ENCODE measurements at regions not wholly inside any gene's neighbourhood (a gene's known extent, or its start where the extent isn't known, plus 50 kb on each side); places are given as distances from the start of the nearest gene placed in this dataset.

- Histone ChIP-seq H3K27me3 (ENCODE audit: control insufficient read depth in 3 of 3, insufficient read depth in 3 of 3, low read length in 2 of 3) (no peaks in the 10 kb centered on the region), H3K9ac (ENCODE audit: insufficient read depth in 1 of 2, low read length in 2 of 2) (no peak overlapping the region), H3K27ac (ENCODE audit: low read depth in 1 of 2, low read length in 1 of 2) (no peak overlapping the region), H3K4me3 (no peak overlapping the region), H3K36me3 (ENCODE audit: control insufficient read depth in 4 of 4, insufficient read depth in 4 of 4, low read length in 4 of 4) (no peaks in the 10 kb centered on the region), H3K9me3 (ENCODE audit: control insufficient read depth in 4 of 4, insufficient read depth in 3 of 4, low read length in 3 of 4) (no peaks in the 10 kb centered on the region), H3K4me1 (ENCODE audit: control insufficient read depth in 5 of 5, insufficient read depth in 5 of 5, low read length in 5 of 5) (no peaks in the 10 kb centered on the region)
- no peak for ATAC-seq (ENCODE audit: insufficient read depth, low FRiP score)
- DNase-seq, result no peak
- WGBS, 2 donors, result 75 to 86% methylated on average over 7 of the region's 7 CpGs
- no peak for TF ChIP-seq CTCF (IDR thresholded peaks at IDR 0.05; ENCODE audit: control extremely low read depth, extremely low read depth)
Observed at GRCh38 chr1:98461873-98462385, 199.6 kb upstream of the SNX7 start.

GRCh38 chr1:98460136-98460535 is 201.4 kb upstream of the SNX7 start:
- Histone ChIP-seq H3K9me3 (ENCODE audit: control insufficient read depth in 4 of 4, insufficient read depth in 3 of 4, low read length in 3 of 4) (no peaks in the 10 kb centered on the region), H3K27me3 (ENCODE audit: control insufficient read depth in 3 of 3, insufficient read depth in 3 of 3, low read length in 2 of 3) (no peaks in the 10 kb centered on the region), H3K36me3 (ENCODE audit: control insufficient read depth in 4 of 4, insufficient read depth in 4 of 4, low read length in 4 of 4) (no peaks in the 10 kb centered on the region), H3K4me3 (no peak overlapping the region), H3K9ac (ENCODE audit: insufficient read depth in 1 of 2, low read length in 2 of 2) (no peak overlapping the region), H3K4me1 (ENCODE audit: control insufficient read depth in 5 of 5, insufficient read depth in 5 of 5, low read length in 5 of 5) (no peaks in the 10 kb centered on the region), H3K27ac (ENCODE audit: low read depth in 1 of 2, low read length in 1 of 2) (no peak overlapping the region)
- WGBS, 2 donors, result 57 to 80% methylated on average over 1 of the region's 1 CpG
- no peak for DNase-seq
- TF ChIP-seq CTCF (IDR thresholded peaks at IDR 0.05; ENCODE audit: control extremely low read depth, extremely low read depth), result no peak
- ATAC-seq (ENCODE audit: insufficient read depth, low FRiP score), result no peak

GRCh38 chr1:98459486-98459870 is 202.0 kb upstream of the SNX7 start:
- Histone ChIP-seq H3K27ac (ENCODE audit: low read depth in 1 of 2, low read length in 1 of 2) (no peak overlapping the region), H3K4me1 (ENCODE audit: control insufficient read depth in 5 of 5, insufficient read depth in 5 of 5, low read length in 5 of 5) (no peaks in the 10 kb centered on the region), H3K36me3 (ENCODE audit: control insufficient read depth in 4 of 4, insufficient read depth in 4 of 4, low read length in 4 of 4) (no peaks in the 10 kb centered on the region), H3K9me3 (ENCODE audit: control insufficient read depth in 4 of 4, insufficient read depth in 3 of 4, low read length in 3 of 4) (no peaks in the 10 kb centered on the region), H3K9ac (ENCODE audit: insufficient read depth in 1 of 2, low read length in 2 of 2) (no peak overlapping the region), H3K27me3 (ENCODE audit: control insufficient read depth in 3 of 3, insufficient read depth in 3 of 3, low read length in 2 of 3) (no peaks in the 10 kb centered on the region), H3K4me3 (no peak overlapping the region)
- DNase-seq (no peak), ATAC-seq (ENCODE audit: insufficient read depth, low FRiP score) (no peak)
- TF ChIP-seq CTCF (IDR thresholded peaks at IDR 0.05; ENCODE audit: control extremely low read depth, extremely low read depth), result no peak
- 86 to 91% methylated on average over 2 of the region's 2 CpGs for WGBS, 2 donors
